OCI-LY3 (cell line): ENCODE measurements at regions not wholly inside any gene's neighbourhood (a gene's known extent, or its start where the extent isn't known, plus 50 kb on each side); places are given as distances from the start of the nearest gene placed in this dataset.

Experiments used
- EZH2phosphoT487 ChIP-seq: fragments of 200-600 bp; shearing (Covaris generic); IDR thresholded peaks from 2 replicates; pipeline ENCODE4 v1.6.1; 2018; ENCODE audit warnings: antibody characterized with exemption, mixed run types, low read depth
- TF ChIP-seq, protein P1 (sequence below): fragments of 200-600, 300-600 bp; sonication (generic); IDR thresholded peaks from 2 replicates; pipeline ENCODE4 v1.5.1; 2014; ENCODE audit warnings: antibody characterized with exemption, low read length, low read depth

DNA sequence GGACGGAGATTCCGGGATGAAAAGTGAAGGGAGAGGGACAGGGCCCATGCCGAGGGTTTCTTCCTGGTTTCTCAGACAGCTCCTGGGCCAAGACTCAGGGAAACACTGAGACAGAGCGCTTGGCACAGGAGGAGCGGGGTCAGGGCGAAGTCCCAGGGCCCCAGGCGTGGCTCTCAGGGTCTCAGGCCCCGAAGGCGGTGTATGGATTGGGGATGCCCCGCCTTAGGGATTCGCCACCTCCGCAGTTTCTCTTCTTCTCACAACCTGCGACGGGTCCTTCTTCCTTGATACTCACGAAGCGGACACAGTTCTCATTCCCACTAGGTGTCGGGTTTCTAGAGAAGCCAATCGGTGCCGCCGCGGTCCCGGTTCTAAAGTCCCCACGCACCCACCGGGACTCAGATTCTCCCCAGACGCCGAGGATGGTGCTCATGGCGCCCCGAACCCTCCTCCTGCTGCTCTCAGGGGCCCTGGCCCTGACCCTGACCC lies 55.0 kb upstream of the HLA-A start:
- TF ChIP-seq, protein P1, sequence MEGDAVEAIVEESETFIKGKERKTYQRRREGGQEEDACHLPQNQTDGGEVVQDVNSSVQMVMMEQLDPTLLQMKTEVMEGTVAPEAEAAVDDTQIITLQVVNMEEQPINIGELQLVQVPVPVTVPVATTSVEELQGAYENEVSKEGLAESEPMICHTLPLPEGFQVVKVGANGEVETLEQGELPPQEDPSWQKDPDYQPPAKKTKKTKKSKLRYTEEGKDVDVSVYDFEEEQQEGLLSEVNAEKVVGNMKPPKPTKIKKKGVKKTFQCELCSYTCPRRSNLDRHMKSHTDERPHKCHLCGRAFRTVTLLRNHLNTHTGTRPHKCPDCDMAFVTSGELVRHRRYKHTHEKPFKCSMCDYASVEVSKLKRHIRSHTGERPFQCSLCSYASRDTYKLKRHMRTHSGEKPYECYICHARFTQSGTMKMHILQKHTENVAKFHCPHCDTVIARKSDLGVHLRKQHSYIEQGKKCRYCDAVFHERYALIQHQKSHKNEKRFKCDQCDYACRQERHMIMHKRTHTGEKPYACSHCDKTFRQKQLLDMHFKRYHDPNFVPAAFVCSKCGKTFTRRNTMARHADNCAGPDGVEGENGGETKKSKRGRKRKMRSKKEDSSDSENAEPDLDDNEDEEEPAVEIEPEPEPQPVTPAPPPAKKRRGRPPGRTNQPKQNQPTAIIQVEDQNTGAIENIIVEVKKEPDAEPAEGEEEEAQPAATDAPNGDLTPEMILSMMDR, result no peak
- TF ChIP-seq EZH2phosphoT487, result no peak
